HepG2 (cell line): ENCODE measurements at regions not wholly inside any gene's neighbourhood (a gene's known extent, or its start where the extent isn't known, plus 50 kb on each side); places are given as distances from the start of the nearest gene placed in this dataset.
"Not testable (repeated sequence)": the region's sequence is repeated elsewhere in the genome, so short reads cannot be mapped to it uniquely, and the experiment has no call there.

Source experiments
- ATAC-seq: fragments of 200-7000 bp; cut with Tn5 transposase; 3 replicates; pipeline ENCODE4 v1.9.1; 2020; ENCODE audit warnings: mild to moderate bottlenecking, moderate library complexity
- BruUV-seq: library from RNA; stranded (reverse); fragments of 400-500 nt; replicated peaks from 2 replicates; lab custom pipeline; 2021; lab: Mats Ljungman, UMichigan
- CTCF ChIA-PET: fragments of 300-600 bp; formaldehyde crosslinking; extraction: SDS; loops from one replicate; lab custom pipeline; 2021; ENCODE audit warnings: low total read pairs, inconsistent platforms, low intra/inter-chr PET ratio; lab: Yijun Ruan, JAX
- POLR2A ChIA-PET: fragments of 350-600 bp; sonication (Branson Sonifier 250); formaldehyde crosslinking; loops from one replicate; lab custom pipeline; 2020; ENCODE audit warnings: antibody characterized with exemption, inconsistent platforms; lab: Yijun Ruan, JAX
- DNase-seq: peaks from one replicate; pipeline ENCODE4 v3.0.0-alpha.2; 2015; ENCODE audit warnings: low spot score
- FAIRE-seq: peaks from 3 replicates; lab custom pipeline; 2011; peaks lifted over from hg19 to GRCh38; lab: Jason Lieb, UNC
- H2AFZ ChIP-seq: one replicate; pipeline ENCODE4 v1.6.1; 2011; ENCODE audit warnings: low read length, inconsistent platforms
- H3K27ac ChIP-seq: fragments of 300-600 bp; 3 replicates; pipeline ENCODE4 v1.8.0; 2011; ENCODE audit warnings: mixed run types, mild to moderate bottlenecking, mixed read lengths, low read length, inconsistent platforms; ENCODE audit not compliant: insufficient read depth; ENCODE audit errors: extremely low read length
- H3K27me3 ChIP-seq, 2 experiments: fragments of 200-600 bp in 1 of 2; 2 replicates in 1 of 2; 3 replicates in 1 of 2; pipeline versions ENCODE4 v1.6.0 to v1.8.0; 2011; ENCODE audit warnings: low read length in 2 of 2, mild to moderate bottlenecking in 2 of 2, moderate library complexity in 2 of 2, inconsistent platforms in 1 of 2; ENCODE audit not compliant: insufficient read depth in 2 of 2, control insufficient read depth in 1 of 2
- H3K36me3 ChIP-seq, 2 experiments: fragments of 200-600 bp in 1 of 2; replicated peaks in 1 of 2; 2 replicates in 1 of 2; 3 replicates in 1 of 2; pipeline versions ENCODE4 v1.5.1 to v1.8.0; 2011; ENCODE audit warnings: low read length in 2 of 2, inconsistent platforms in 1 of 2; ENCODE audit not compliant: insufficient read depth in 2 of 2, control insufficient read depth in 1 of 2
- H3K4me1 ChIP-seq: 2 replicates; pipeline ENCODE4 v1.5.1; 2012; ENCODE audit warnings: low read length, inconsistent platforms; ENCODE audit not compliant: insufficient read depth
- H3K4me2 ChIP-seq: 2 replicates; pipeline ENCODE4 v1.6.0; 2011; ENCODE audit warnings: low read depth, low read length, inconsistent platforms
- H3K4me3 ChIP-seq, 3 experiments: fragments of 200-600 bp in 1 of 3; sonication (generic), shearing (Covaris generic) in 1 of 3; replicated peaks in 1 of 3; 2 replicates each; pipeline ENCODE4 v1.5.1; 2011 to 2016; ENCODE audit warnings: low read length in 3 of 3, inconsistent platforms in 2 of 3, low read depth in 2 of 3, mild to moderate bottlenecking in 2 of 3, control low read depth in 1 of 3, mixed read lengths in 1 of 3; ENCODE audit not compliant: insufficient read depth in 1 of 3
- H3K79me2 ChIP-seq: one replicate; pipeline ENCODE4 v1.6.1; 2011; ENCODE audit warnings: low read length, inconsistent platforms; ENCODE audit not compliant: insufficient read depth
- H3K9ac ChIP-seq: 2 replicates; pipeline ENCODE4 v1.6.0; 2011; ENCODE audit warnings: mild to moderate bottlenecking, low read depth, low read length, inconsistent platforms; ENCODE audit not compliant: insufficient read depth
- H3K9me3 ChIP-seq: 2 replicates; pipeline ENCODE4 v1.5.1; 2012; ENCODE audit warnings: mild to moderate bottlenecking, low read length
- H4K20me1 ChIP-seq: 2 replicates; pipeline ENCODE4 v1.6.0; 2011; ENCODE audit warnings: inconsistent platforms, mild to moderate bottlenecking, low read length, moderate library complexity; ENCODE audit not compliant: insufficient read depth
- DNMT1 ChIP-seq: sonication (generic); formaldehyde crosslinking; IDR thresholded peaks from 2 replicates; pipeline ENCODE4 v1.5.1; 2020; ENCODE audit warnings: mild to moderate bottlenecking, missing genetic modification reagents
- FLYWCH1 ChIP-seq: sonication (generic); formaldehyde crosslinking; IDR thresholded peaks from 2 replicates; pipeline ENCODE4 v1.8.1; 2023; ENCODE audit warnings: mild to moderate bottlenecking, missing genetic modification reagents
- SALL1 ChIP-seq: sonication (generic); formaldehyde crosslinking; IDR thresholded peaks from 2 replicates; pipeline ENCODE4 v1.8.0; 2022; ENCODE audit warnings: mild to moderate bottlenecking, missing genetic modification reagents
- SMAD3 ChIP-seq: sonication (generic); formaldehyde crosslinking; IDR thresholded peaks from 2 replicates; pipeline ENCODE4 v1.4.0; 2020; ENCODE audit warnings: missing genetic modification reagents
- SMARCE1 ChIP-seq: fragments of 450-650 bp; IDR thresholded peaks from 2 replicates; pipeline ENCODE4 v1.6.1; 2017; ENCODE audit warnings: borderline replicate concordance
- STAT5B ChIP-seq: sonication (generic); formaldehyde crosslinking; IDR thresholded peaks from 2 replicates; pipeline ENCODE4 v1.4.0; 2020; ENCODE audit warnings: missing genetic modification reagents
- TAF1 ChIP-seq: sonication (generic); formaldehyde crosslinking; IDR thresholded peaks from 2 replicates; pipeline ENCODE4 v1.4.0; 2020; ENCODE audit warnings: missing genetic modification reagents
- ZBTB42 ChIP-seq: sonication (generic); formaldehyde crosslinking; IDR thresholded peaks from 2 replicates; pipeline ENCODE4 v1.5.0; 2020; ENCODE audit warnings: mild to moderate bottlenecking, missing genetic modification reagents
- ZNF546 ChIP-seq: sonication (generic); formaldehyde crosslinking; conservative IDR thresholded peaks from 2 replicates; pipeline ENCODE4 v1.8.1; 2023; ENCODE audit warnings: mild to moderate bottlenecking, missing genetic modification reagents
- ZNF597 ChIP-seq: sonication (generic); formaldehyde crosslinking; IDR thresholded peaks from 2 replicates; pipeline ENCODE4 v1.5.0; 2020; ENCODE audit warnings: missing genetic modification reagents
- ZNF790 ChIP-seq: sonication (generic); formaldehyde crosslinking; IDR thresholded peaks from 2 replicates; pipeline ENCODE4 v1.8.0; 2022; ENCODE audit warnings: missing genetic modification reagents, mild to moderate bottlenecking, borderline replicate concordance
- WGBS: methylation state at CpG from one replicate; pipeline ENCODE4 v1.1.6; 2017; ENCODE audit warnings: low lambda C conversion rate; 5-methylcytosine and 5-hydroxymethylcytosine counted together
- in situ Hi-C: cut with HindIII; loops from 2 replicates; pipeline ENCODE4 v1.10.0; 2017; ENCODE audit warnings: low pct_unique_long_range_greater_than_20kb; ENCODE audit not compliant: extremely low pct_ligation_motif_present
- intact Hi-C: fragments of 100-400 bp; cut with micrococcal nuclease; formaldehyde crosslinking; loops from one replicate; pipeline ENCODE4 v1.10.0; 2022; ENCODE audit not compliant: unreplicated experiment
- TF ChIP-seq, protein P1 (sequence below): sonication (generic); formaldehyde crosslinking; IDR thresholded peaks from 2 replicates; pipeline ENCODE4 v1.8.0; 2022; ENCODE audit warnings: low read depth, missing genetic modification reagents

DNA sequence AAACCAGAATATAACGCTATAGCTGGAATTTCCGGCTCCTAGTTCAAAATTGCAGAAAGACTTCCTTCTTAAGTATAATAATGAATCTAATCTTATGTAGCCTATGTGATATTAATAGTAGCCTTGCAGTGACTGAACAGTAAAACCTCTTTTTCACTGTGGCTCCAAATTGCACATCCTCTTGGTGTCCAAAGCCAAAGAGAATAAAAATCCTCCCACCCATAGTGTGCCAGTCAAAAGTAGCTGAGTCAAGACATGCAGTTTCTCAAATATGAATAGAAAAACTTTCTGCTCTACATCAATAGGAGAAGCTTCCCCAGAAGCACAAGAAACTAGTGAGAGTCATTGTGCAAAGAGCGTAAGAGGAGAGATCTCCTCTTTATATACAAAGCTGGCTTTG, 76.0 kb upstream of the PICALM start:
- H3K4me3 ChIP-seq = no peak overlapping the region
- no peak overlapping the region for H2AFZ ChIP-seq
- POLR2A ChIA-PET = no interaction called here
- TF ChIP-seq SALL1 (CRISPR knock-in tag) = no peak
- TF ChIP-seq ZBTB42 = no peak
- TF ChIP-seq, protein P1, sequence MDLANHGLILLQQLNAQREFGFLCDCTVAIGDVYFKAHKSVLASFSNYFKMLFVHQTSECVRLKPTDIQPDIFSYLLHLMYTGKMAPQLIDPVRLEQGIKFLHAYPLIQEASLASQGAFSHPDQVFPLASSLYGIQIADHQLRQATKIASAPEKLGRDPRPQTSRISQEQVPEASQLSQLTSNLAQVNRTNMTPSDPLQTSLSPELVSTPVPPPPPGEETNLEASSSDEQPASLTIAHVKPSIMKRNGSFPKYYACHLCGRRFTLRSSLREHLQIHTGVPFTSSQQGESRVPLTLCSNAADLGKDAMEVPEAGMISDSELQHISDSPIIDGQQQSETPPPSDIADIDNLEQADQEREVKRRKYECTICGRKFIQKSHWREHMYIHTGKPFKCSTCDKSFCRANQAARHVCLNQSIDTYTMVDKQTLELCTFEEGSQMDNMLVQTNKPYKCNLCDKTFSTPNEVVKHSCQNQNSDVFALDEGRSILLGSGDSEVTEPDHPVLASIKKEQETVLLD (CRISPR knock-in tag) = no peak
- TF ChIP-seq ZNF546 (CRISPR knock-in tag) = no peak
- no peak for TF ChIP-seq FLYWCH1 (CRISPR knock-in tag)
- no peak for TF ChIP-seq ZNF790
- TF ChIP-seq TAF1 (CRISPR knock-in tag) = no peak
- TF ChIP-seq SMAD3 (CRISPR knock-in tag) = no peak
- no peak for TF ChIP-seq DNMT1 (CRISPR knock-in tag)
- no peak for TF ChIP-seq STAT5B (CRISPR knock-in tag)
- TF ChIP-seq SMARCE1 = no peak
- no peak for TF ChIP-seq ZNF597
- CTCF ChIA-PET = no interaction called here
- peak overlapping the region; percentile 53; the same call in 1 of the 2 replicates for H3K4me2 ChIP-seq
- peaks cover 37% of the 10 kb centered on the region for H3K4me1 ChIP-seq
- no TSS peak for BruUV-seq
- no peaks in the 10 kb centered on the region for H3K27me3 ChIP-seq
- no peaks in the 10 kb centered on the region for H3K79me2 ChIP-seq
- no peak overlapping the region for H3K9ac ChIP-seq
- H3K27ac ChIP-seq = no peak overlapping the region
- no peak for DNase-seq
- ATAC-seq = peak; percentile 29; the same call in 2 of the 3 replicates
- no peaks in the 10 kb centered on the region for H3K36me3 ChIP-seq
- no peaks in the 10 kb centered on the region for H4K20me1 ChIP-seq
- FAIRE-seq = no peak
- 92% methylated on average over 3 of the region's 3 CpGs for WGBS
- in situ Hi-C loops = no loop called here
- no peaks in the 10 kb centered on the region for H3K9me3 ChIP-seq
- intact Hi-C loops = no loop called here

DNA sequence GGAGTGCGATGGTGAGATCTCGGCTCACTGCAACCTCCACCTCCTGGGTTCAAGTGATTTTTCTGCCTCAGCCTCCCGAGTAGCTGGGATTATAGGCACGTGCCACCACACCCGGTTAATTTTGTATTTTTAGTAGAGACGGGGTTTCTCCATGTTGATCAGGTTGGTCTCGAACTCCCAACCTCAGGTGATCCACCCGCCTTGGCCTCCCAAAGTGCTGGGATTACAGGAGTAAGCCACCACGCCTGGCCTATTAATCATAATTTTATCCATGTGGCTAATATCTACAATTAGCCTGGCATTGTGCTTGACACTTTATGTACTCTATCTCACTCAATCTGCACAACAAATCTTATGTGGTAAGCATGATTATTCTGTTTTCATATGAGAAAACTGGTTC, 75.2 kb upstream of the PICALM start:
- ATAC-seq, H3K9ac ChIP-seq, in situ Hi-C loops, H3K27ac ChIP-seq, H3K79me2 ChIP-seq, H3K27me3 ChIP-seq, H3K9me3 ChIP-seq, H3K36me3 ChIP-seq, H3K4me3 ChIP-seq, BruUV-seq, H4K20me1 ChIP-seq, H3K4me2 ChIP-seq, DNase-seq, CTCF ChIA-PET, intact Hi-C loops, FAIRE-seq, POLR2A ChIA-PET: not testable (repeated sequence)
- Histone ChIP-seq H2AFZ (peak overlapping the region; percentile 24), H3K4me1 (peaks cover 37% of the 10 kb centered on the region)
- WGBS = 95% methylated on average over 9 of the region's 9 CpGs
